H1 (cell line): ENCODE measurements at regions not wholly inside any gene's neighbourhood (a gene's known extent, or its start where the extent isn't known, plus 50 kb on each side); places are given as distances from the start of the nearest gene placed in this dataset.

Experiments used
- CTCF ChIA-PET: fragments of 300-600 bp; sonication (Branson Sonifier 250); formaldehyde crosslinking; loops from one replicate; lab custom pipeline; 2021; ENCODE audit not compliant: partially characterized antibody; lab: Charles Lee
- POLR2A ChIA-PET: fragments of 300-600 bp; sonication (Branson Sonifier 250); formaldehyde crosslinking; loops from one replicate; lab custom pipeline; 2021; ENCODE audit warnings: inconsistent platforms; ENCODE audit not compliant: partially characterized antibody; lab: Charles Lee
- DNase-seq, 2 experiments: peaks; one replicate each; pipeline versions ENCODE4 v3.0.0 to v3.0.0-alpha.2; 2010 to 2022; ENCODE audit warnings: low spot score in 2 of 2, low read depth in 1 of 2, mixed read lengths in 1 of 2
- FAIRE-seq: peaks from 2 replicates; lab custom pipeline; 2011; peaks lifted over from hg19 to GRCh38; lab: Jason Lieb, UNC
- H2AFZ ChIP-seq: 2 replicates; pipeline ENCODE4 v1.8.1; 2012; ENCODE audit warnings: low read length, inconsistent platforms
- H2AK5ac ChIP-seq: 2 replicates; pipeline ENCODE4 v1.6.1; 2013; ENCODE audit warnings: low read depth, low read length
- H2BK120ac ChIP-seq: replicated peaks from 2 replicates; pipeline ENCODE3; 2013; ENCODE audit warnings: low read depth, low read length, inconsistent platforms
- H2BK12ac ChIP-seq: 2 replicates; pipeline ENCODE4 v1.6.1; 2013; ENCODE audit warnings: low read depth, low read length
- H2BK15ac ChIP-seq: 2 replicates; pipeline ENCODE4 v1.6.1; 2013; ENCODE audit warnings: low read length
- H2BK20ac ChIP-seq: 2 replicates; pipeline ENCODE4 v1.6.1; 2013; ENCODE audit warnings: low read length
- H2BK5ac ChIP-seq: 2 replicates; pipeline ENCODE4 v1.6.1; 2013; ENCODE audit warnings: low read depth, low read length
- H3K14ac ChIP-seq: 2 replicates; pipeline ENCODE4 v1.6.1; 2013; ENCODE audit warnings: inconsistent platforms; ENCODE audit not compliant: insufficient read length
- H3K18ac ChIP-seq: 2 replicates; pipeline ENCODE4 v1.6.1; 2013; ENCODE audit warnings: low read length; ENCODE audit errors: extremely low read depth
- H3K23ac ChIP-seq: 2 replicates; pipeline ENCODE4 v1.6.1; 2013; ENCODE audit warnings: inconsistent platforms; ENCODE audit not compliant: insufficient read length
- H3K23me2 ChIP-seq: 2 replicates; pipeline ENCODE4 v1.6.1; 2013; ENCODE audit warnings: low read depth, low read length
- H3K27ac ChIP-seq: 2 replicates; pipeline ENCODE4 v1.6.1; 2011; ENCODE audit warnings: low read depth, low read length, inconsistent platforms
- H3K27me3 ChIP-seq, 4 experiments: replicated peaks in 1 of 4; 1 replicate in 1 of 4; 2 replicates in 3 of 4; pipeline versions ENCODE4 v1.6.1 to v1.8.1; 2011 to 2013; ENCODE audit warnings: low read length in 3 of 4, mild to moderate bottlenecking in 3 of 4, inconsistent platforms in 2 of 4, mixed read lengths in 2 of 4, moderate library complexity in 1 of 4; ENCODE audit not compliant: control insufficient read depth in 3 of 4, insufficient read depth in 3 of 4; ENCODE audit errors: extremely low read depth in 1 of 4
- H3K36me3 ChIP-seq, 4 experiments: 2 replicates each; pipeline versions ENCODE4 v1.6.1 to v1.8.1; 2011 to 2013; ENCODE audit warnings: mild to moderate bottlenecking in 4 of 4, low read length in 3 of 4, moderate library complexity in 2 of 4, control low read depth in 1 of 4, inconsistent platforms in 1 of 4; ENCODE audit not compliant: insufficient read depth in 4 of 4, control insufficient read depth in 2 of 4
- H3K4ac ChIP-seq: replicated peaks from 2 replicates; pipeline ENCODE3; 2013; ENCODE audit warnings: low read length, low read depth, mixed read lengths, inconsistent platforms; ENCODE audit not compliant: insufficient read length
- H3K4me1 ChIP-seq, 4 experiments: replicated peaks in 1 of 4; 1 replicate in 1 of 4; 2 replicates in 3 of 4; pipeline versions ENCODE4 v1.6.1 to v1.8.1; 2011 to 2013; ENCODE audit warnings: low read length in 3 of 4, inconsistent platforms in 2 of 4, mixed read lengths in 1 of 4; ENCODE audit not compliant: insufficient read depth in 4 of 4, control insufficient read depth in 3 of 4
- H3K4me2 ChIP-seq, 2 experiments: 2 replicates each; pipeline versions ENCODE4 v1.6.1 to v1.8.1; 2011 to 2013; ENCODE audit warnings: low read depth in 2 of 2, low read length in 2 of 2, control low read depth in 1 of 2, inconsistent platforms in 1 of 2, mild to moderate bottlenecking in 1 of 2; ENCODE audit not compliant: insufficient read depth in 1 of 2
- H3K4me3 ChIP-seq, 4 experiments: fragments of 200-600, 300-600 bp in 1 of 4; sonication (generic), shearing (Covaris generic), sonication (Bioruptor Twin) in 1 of 4; 2 replicates each; pipeline versions ENCODE4 v1.5.1 to v1.8.1; 2011 to 2016; ENCODE audit warnings: low read length in 4 of 4, low read depth in 3 of 4, control low read depth in 2 of 4, inconsistent platforms in 2 of 4, mild to moderate bottlenecking in 2 of 4, mixed read lengths in 1 of 4, moderate library complexity in 1 of 4; ENCODE audit not compliant: insufficient read depth in 2 of 4; ENCODE audit errors: extremely low read depth in 1 of 4
- H3K56ac ChIP-seq: replicated peaks from 2 replicates; pipeline ENCODE3; 2013; ENCODE audit warnings: low read depth, mild to moderate bottlenecking, mixed read lengths, low read length, inconsistent platforms; ENCODE audit not compliant: insufficient read length
- H3K79me1 ChIP-seq: 2 replicates; pipeline ENCODE4 v1.6.1; 2013; ENCODE audit warnings: low read depth, low read length, control low read depth
- H3K79me2 ChIP-seq, 2 experiments: 2 replicates each; pipeline versions ENCODE4 v1.6.1 to v1.8.1; 2012 to 2013; ENCODE audit warnings: low read length in 2 of 2, mild to moderate bottlenecking in 2 of 2, inconsistent platforms in 1 of 2; ENCODE audit not compliant: insufficient read depth in 2 of 2, control insufficient read depth in 1 of 2
- H3K9ac ChIP-seq, 4 experiments: replicated peaks in 1 of 4; 1 replicate in 1 of 4; 2 replicates in 3 of 4; pipeline versions ENCODE4 v1.6.1 to v1.8.1; 2011 to 2013; ENCODE audit warnings: low read depth in 3 of 4, low read length in 3 of 4, control low read depth in 2 of 4, mild to moderate bottlenecking in 2 of 4, moderate library complexity in 2 of 4, inconsistent platforms in 1 of 4; ENCODE audit errors: extremely low read depth in 1 of 4
- H3K9me3 ChIP-seq, 2 experiments: 2 replicates each; pipeline versions ENCODE4 v1.6.1 to v1.8.1; 2012 to 2013; ENCODE audit warnings: mild to moderate bottlenecking in 2 of 2, moderate library complexity in 2 of 2, control low read depth in 1 of 2, inconsistent platforms in 1 of 2, low read depth in 1 of 2, low read length in 1 of 2, mixed read lengths in 1 of 2; ENCODE audit not compliant: insufficient read depth in 2 of 2
- H4K20me1 ChIP-seq, 2 experiments: replicated peaks in 1 of 2; 2 replicates each; pipeline versions ENCODE3 to v1.8.1; 2011 to 2013; ENCODE audit warnings: inconsistent platforms in 2 of 2, low read length in 2 of 2, mild to moderate bottlenecking in 1 of 2; ENCODE audit not compliant: insufficient read depth in 2 of 2, control insufficient read depth in 1 of 2
- H4K5ac ChIP-seq: 2 replicates; pipeline ENCODE4 v1.6.1; 2013; ENCODE audit warnings: low read length, low read depth, mixed read lengths, inconsistent platforms; ENCODE audit not compliant: insufficient read length
- H4K8ac ChIP-seq: 2 replicates; pipeline ENCODE4 v1.8.0; 2013; ENCODE audit warnings: mild to moderate bottlenecking, moderate library complexity, low read length, inconsistent platforms; ENCODE audit not compliant: insufficient read depth; ENCODE audit errors: extremely low read depth
- H4K91ac ChIP-seq: replicated peaks from 2 replicates; pipeline ENCODE3; 2013; ENCODE audit warnings: low read length, mixed read lengths, inconsistent platforms; ENCODE audit not compliant: insufficient read length
- MAFK ChIP-seq: IDR thresholded peaks from 2 replicates; pipeline ENCODE4 v1.6.1; 2012; ENCODE audit warnings: low read depth, mild to moderate bottlenecking, improper control_type of control experiment, low read length
- RAD21 ChIP-seq, 2 experiments: IDR thresholded peaks in 1 of 2; conservative IDR thresholded peaks in 1 of 2; 2 replicates each; pipeline ENCODE4 v1.6.1; 2011; ENCODE audit warnings: low read depth in 2 of 2, low read length in 2 of 2, improper control_type of control experiment in 1 of 2, inconsistent platforms in 1 of 2, mild to moderate bottlenecking in 1 of 2, moderate library complexity in 1 of 2
- WGBS, 2 experiments: shearing (Covaris generic) in 1 of 2; methylation state at CpG; one replicate each; pipeline versions ENCODE4 v1.1.6 to v1.1.7; 2013 to 2015; ENCODE audit warnings: low lambda C conversion rate in 2 of 2, mixed read lengths in 2 of 2, inconsistent platforms in 1 of 2, low coverage in 1 of 2, missing lambda C conversion rate in 1 of 2; ENCODE audit not compliant: insufficient replicate concordance in 2 of 2, insufficient coverage in 1 of 2, insufficient read length in 1 of 2; ENCODE audit errors: extremely low coverage in 1 of 2, missing lambda C conversion rate in 1 of 2; 5-methylcytosine and 5-hydroxymethylcytosine counted together
- TF ChIP-seq, protein P1 (sequence below), 3 experiments: IDR thresholded peaks; 1 replicate in 2 of 3; 2 replicates in 1 of 3; pipeline versions ENCODE4 v1.5.1 to v1.6.1; 2011; ENCODE audit warnings: low read length in 3 of 3, mild to moderate bottlenecking in 3 of 3, inconsistent platforms in 2 of 3, low read depth in 1 of 3, moderate library complexity in 1 of 3; ENCODE audit not compliant: insufficient read depth in 1 of 3; ENCODE audit errors: control extremely low read depth in 1 of 3

DNA sequence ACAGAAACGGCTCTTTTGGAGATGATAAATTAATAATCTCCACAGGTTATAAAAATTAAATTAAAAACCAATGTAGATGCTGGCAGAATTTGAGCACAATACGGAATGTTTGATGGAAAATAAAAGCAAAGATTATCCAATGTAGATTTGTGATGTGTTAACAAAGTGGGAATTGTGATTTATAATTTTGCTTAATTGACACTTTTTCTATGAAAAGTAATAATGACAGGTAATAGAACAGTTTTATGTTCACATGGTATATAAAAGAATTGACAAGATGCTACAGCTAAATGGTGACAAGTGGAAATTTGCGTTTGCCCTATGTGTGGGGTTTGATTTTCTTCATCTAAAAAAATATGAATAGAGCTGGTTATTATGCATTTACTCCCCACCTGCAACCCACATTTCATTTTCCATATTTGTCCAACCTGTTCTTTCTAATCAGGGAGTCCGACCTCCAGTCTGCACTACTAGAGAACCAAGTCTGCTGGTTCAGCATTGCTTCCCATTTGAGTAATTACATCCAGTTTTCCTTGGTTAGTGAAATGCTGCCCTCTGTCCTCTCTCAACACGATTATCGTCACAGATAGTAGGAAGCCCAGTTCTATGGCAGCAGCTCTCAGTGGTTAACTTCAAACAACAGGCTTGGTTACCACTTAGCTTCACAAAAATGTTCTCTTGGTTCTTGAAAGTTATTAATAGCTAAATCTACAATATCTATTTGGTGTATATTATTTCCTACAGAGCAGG is 61.4 kb upstream of the SLITRK1 start:
- Histone ChIP-seq H3K23ac (no peak overlapping the region), H3K9me3 (no peaks in the 10 kb centered on the region), H3K18ac (no peak overlapping the region), H3K56ac (no peak overlapping the region), H2BK12ac (0 out of 2 replicates have a peak overlapping the region, but pooled peaks have one; percentile 6), H4K91ac (no peak overlapping the region), H3K9ac (no peak overlapping the region), H4K8ac (no peak overlapping the region), H3K27ac (no peak overlapping the region), H2AFZ (no peak overlapping the region), H2BK15ac (no peak overlapping the region), H3K4me2 (no peak overlapping the region), H3K36me3 (peaks cover 0 to 2% (median 0%) of the 10 kb centered on the region in 4 experiments; a peak in 1 of 8 replicates), H4K20me1 (no peaks in the 10 kb centered on the region), H2BK20ac (no peak overlapping the region), H4K5ac (no peak overlapping the region), H2BK5ac (no peak overlapping the region), H2BK120ac (no peak overlapping the region), H3K79me1 (no peaks in the 10 kb centered on the region), H3K4me3 (no peak overlapping the region), H3K4me1 (peaks cover 0 to 7% (median 3%) of the 10 kb centered on the region in 4 experiments; a peak in 5 of 7 replicates), H3K27me3 (no peaks in the 10 kb centered on the region), H3K23me2 (no peaks in the 10 kb centered on the region), H2AK5ac (no peak overlapping the region), H3K14ac (no peak overlapping the region), H3K79me2 (no peaks in the 10 kb centered on the region), H3K4ac (no peak overlapping the region)
- 77% methylated on average over 6 of the region's 6 CpGs; no CpG with 5 or more reads in 1 of the 2 experiments for WGBS, 2 experiments
- peak; percentile 75 for FAIRE-seq
- ChIA-PET CTCF (no interaction called here), POLR2A (no interaction called here)
- peak; percentile 44 to 52 for TF ChIP-seq RAD21 (IDR thresholded peaks at IDR 0.05 in 1 of 2, conservative IDR thresholded peaks at IDR 0.05 in 1 of 2; ENCODE audit: low read depth in 2 of 2, low read length in 2 of 2)
- TF ChIP-seq, protein P1, sequence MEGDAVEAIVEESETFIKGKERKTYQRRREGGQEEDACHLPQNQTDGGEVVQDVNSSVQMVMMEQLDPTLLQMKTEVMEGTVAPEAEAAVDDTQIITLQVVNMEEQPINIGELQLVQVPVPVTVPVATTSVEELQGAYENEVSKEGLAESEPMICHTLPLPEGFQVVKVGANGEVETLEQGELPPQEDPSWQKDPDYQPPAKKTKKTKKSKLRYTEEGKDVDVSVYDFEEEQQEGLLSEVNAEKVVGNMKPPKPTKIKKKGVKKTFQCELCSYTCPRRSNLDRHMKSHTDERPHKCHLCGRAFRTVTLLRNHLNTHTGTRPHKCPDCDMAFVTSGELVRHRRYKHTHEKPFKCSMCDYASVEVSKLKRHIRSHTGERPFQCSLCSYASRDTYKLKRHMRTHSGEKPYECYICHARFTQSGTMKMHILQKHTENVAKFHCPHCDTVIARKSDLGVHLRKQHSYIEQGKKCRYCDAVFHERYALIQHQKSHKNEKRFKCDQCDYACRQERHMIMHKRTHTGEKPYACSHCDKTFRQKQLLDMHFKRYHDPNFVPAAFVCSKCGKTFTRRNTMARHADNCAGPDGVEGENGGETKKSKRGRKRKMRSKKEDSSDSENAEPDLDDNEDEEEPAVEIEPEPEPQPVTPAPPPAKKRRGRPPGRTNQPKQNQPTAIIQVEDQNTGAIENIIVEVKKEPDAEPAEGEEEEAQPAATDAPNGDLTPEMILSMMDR (IDR thresholded peaks at IDR 0.05; ENCODE audit: control extremely low read depth in 1 of 3, insufficient read depth in 1 of 3, low read depth in 1 of 3, low read length in 3 of 3) = peak in 1 of 3 experiments; percentile 16; a peak in 1 of 4 replicates
- TF ChIP-seq MAFK = no peak
- no peak for DNase-seq
